SK-N-SH (cell line): ENCODE measurements at regions not wholly inside any gene's neighbourhood (a gene's known extent, or its start where the extent isn't known, plus 50 kb on each side); places are given as distances from the start of the nearest gene placed in this dataset.

Experiments
- RXRA ChIP-seq: IDR thresholded peaks from 2 replicates; pipeline ENCODE4 v1.4.0; 2012; ENCODE audit warnings: low read depth, mild to moderate bottlenecking, borderline replicate concordance
- TF ChIP-seq, protein P1 (sequence below): fragments of 200-600 bp; sonication (generic); IDR thresholded peaks from 2 replicates; pipeline ENCODE4 v1.6.1; 2017; ENCODE audit warnings: antibody characterized with exemption, mild to moderate bottlenecking, moderate library complexity

DNA sequence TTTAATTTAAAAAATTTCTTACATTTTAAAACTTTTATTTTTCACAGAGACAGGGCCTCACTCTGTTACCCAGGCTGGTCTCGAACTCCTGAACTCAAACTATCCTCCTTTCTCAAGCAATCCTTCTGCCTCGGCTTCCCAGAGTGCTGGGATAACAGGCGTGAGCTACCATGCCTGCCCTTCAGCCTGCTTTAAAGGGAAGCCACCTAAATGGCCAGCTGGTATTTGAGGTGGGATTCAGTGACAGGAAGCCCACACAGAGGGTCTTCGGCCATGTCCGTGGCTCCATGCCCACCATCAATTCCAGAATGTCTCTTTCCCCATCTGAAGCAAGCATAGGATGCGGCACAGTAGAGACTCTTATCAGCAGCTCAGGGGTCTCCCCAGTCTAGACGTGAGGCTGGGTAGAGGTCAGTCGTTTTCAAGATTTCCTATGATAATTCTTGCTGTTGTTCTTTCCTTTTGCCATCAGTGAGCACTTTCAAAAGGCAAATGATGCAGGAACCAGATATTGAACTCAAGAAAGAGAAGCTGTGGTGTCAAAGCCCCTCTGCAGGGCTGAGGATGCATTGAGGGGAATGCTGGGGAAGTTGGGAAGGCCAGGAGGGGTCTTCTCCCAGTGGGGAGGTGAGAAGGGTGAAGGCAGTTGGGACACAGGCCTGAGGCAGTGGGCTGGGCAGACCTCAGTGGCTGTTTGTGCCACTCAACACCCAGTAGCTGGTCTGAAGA lies 291.5 kb upstream of the IGFBP3 start:
- TF ChIP-seq RXRA, result no peak
- TF ChIP-seq, protein P1, sequence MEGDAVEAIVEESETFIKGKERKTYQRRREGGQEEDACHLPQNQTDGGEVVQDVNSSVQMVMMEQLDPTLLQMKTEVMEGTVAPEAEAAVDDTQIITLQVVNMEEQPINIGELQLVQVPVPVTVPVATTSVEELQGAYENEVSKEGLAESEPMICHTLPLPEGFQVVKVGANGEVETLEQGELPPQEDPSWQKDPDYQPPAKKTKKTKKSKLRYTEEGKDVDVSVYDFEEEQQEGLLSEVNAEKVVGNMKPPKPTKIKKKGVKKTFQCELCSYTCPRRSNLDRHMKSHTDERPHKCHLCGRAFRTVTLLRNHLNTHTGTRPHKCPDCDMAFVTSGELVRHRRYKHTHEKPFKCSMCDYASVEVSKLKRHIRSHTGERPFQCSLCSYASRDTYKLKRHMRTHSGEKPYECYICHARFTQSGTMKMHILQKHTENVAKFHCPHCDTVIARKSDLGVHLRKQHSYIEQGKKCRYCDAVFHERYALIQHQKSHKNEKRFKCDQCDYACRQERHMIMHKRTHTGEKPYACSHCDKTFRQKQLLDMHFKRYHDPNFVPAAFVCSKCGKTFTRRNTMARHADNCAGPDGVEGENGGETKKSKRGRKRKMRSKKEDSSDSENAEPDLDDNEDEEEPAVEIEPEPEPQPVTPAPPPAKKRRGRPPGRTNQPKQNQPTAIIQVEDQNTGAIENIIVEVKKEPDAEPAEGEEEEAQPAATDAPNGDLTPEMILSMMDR, result no peak
